Activated naive CD4-positive, alpha-beta T cell treated with anti-CD3 and anti-CD28 coated beads, Interleukin-2, amount 10 ng/mL, durations not matched to agents 7 days and 5 days (primary cell): ENCODE measurements at regions not wholly inside any gene's neighbourhood (a gene's known extent, or its start where the extent isn't known, plus 50 kb on each side); places are given as distances from the start of the nearest gene placed in this dataset.
"Not testable (repeated sequence)": the region's sequence is repeated elsewhere in the genome, so short reads cannot be mapped to it uniquely, and the experiment has no call there.

Source experiments
- CTCF ChIA-PET: fragments of 350-600 bp; sonication (Branson Sonifier 250); formaldehyde crosslinking; loops from one replicate; lab custom pipeline; 2021; ENCODE audit warnings: antibody characterized with exemption; lab: Charles Lee
- DNase-seq: peaks from one replicate; pipeline ENCODE4 v3.0.0-alpha.2; 2020
- H3K27ac Mint-ChIP-seq: one replicate; pipeline ENCODE4 v1.8.0; 2021; ENCODE audit warnings: mild to moderate bottlenecking, moderate library complexity, mixed read lengths
- H3K27me3 Mint-ChIP-seq: one replicate; pipeline ENCODE4 v1.8.0; 2021; ENCODE audit warnings: mild to moderate bottlenecking, mixed read lengths
- H3K36me3 Mint-ChIP-seq: one replicate; pipeline ENCODE4 v1.8.0; 2021; ENCODE audit warnings: mixed read lengths
- H3K4me1 Mint-ChIP-seq: one replicate; pipeline ENCODE4 v1.8.0; 2021; ENCODE audit warnings: mixed read lengths
- H3K4me3 Mint-ChIP-seq: one replicate; pipeline ENCODE4 v1.8.0; 2021; ENCODE audit warnings: mild to moderate bottlenecking, moderate library complexity, mixed read lengths
- H3K9me3 Mint-ChIP-seq: one replicate; pipeline ENCODE4 v1.8.0; 2021; ENCODE audit warnings: mixed read lengths

- Mint-ChIP-seq H3K9me3 (peaks cover 5% of the 10 kb centered on the region), H3K27me3 (peaks cover 5% of the 10 kb centered on the region), H3K27ac (no peak overlapping the region), H3K4me3 (no peak overlapping the region), H3K36me3 (no peaks in the 10 kb centered on the region), H3K4me1 (peaks cover 5% of the 10 kb centered on the region)
- CTCF ChIA-PET: no interaction called here
- no peak for DNase-seq
These were observed 186.5 kb downstream of the HIPK3 start for GRCh38 chr11:33443684-33444083.

DNA sequence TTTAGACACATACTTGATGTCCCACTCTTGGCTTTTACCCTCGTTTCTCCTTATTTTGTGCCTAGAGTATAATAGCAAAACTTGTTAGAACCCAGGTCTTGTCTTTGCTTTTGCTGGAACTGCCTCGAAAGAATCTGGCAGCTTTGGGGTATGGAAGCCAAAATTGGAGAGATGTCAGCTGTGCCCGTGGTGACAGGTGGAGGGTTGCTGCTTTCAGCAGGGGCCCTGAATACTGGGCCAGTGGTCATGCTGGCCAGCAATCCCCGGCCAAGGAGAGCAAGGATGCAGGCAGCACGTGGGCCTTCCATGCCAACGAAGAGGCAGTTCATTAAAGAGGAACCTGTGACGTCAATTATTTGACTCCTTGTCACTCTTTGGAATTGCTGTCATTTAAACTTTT is 181.1 kb downstream of the HIPK3 start:
- CTCF ChIA-PET: no interaction called here
- no peak overlapping the region for H3K4me3 Mint-ChIP-seq
- peaks cover 3% of the 10 kb centered on the region for H3K27me3 Mint-ChIP-seq
- H3K36me3 Mint-ChIP-seq: no peaks in the 10 kb centered on the region
- H3K9me3 Mint-ChIP-seq: peaks cover 5% of the 10 kb centered on the region
- H3K27ac Mint-ChIP-seq: no peak overlapping the region
- DNase-seq: no peak
- H3K4me1 Mint-ChIP-seq: no peaks in the 10 kb centered on the region

- Mint-ChIP-seq H3K4me3 (no peak overlapping the region), H3K4me1 (no peaks in the 10 kb centered on the region), H3K36me3 (no peaks in the 10 kb centered on the region), H3K9me3 (peaks cover 5% of the 10 kb centered on the region), H3K27me3 (peaks cover 3% of the 10 kb centered on the region), H3K27ac (no peak overlapping the region)
- no peak for DNase-seq
- CTCF ChIA-PET: no interaction called here
These were observed 180.3 kb downstream of the HIPK3 start for GRCh38 chr11:33437529-33437928.

GRCh38 chr11:33435216-33435615 is 178.0 kb downstream of the HIPK3 start:
- Mint-ChIP-seq H3K27ac (no peak overlapping the region), H3K27me3 (peaks cover 3% of the 10 kb centered on the region), H3K4me1 (no peaks in the 10 kb centered on the region), H3K9me3 (peaks cover 5% of the 10 kb centered on the region), H3K36me3 (no peaks in the 10 kb centered on the region), H3K4me3 (no peak overlapping the region)
- CTCF ChIA-PET: no interaction called here
- no peak for DNase-seq

GRCh38 chr11:33434294-33434693 is 177.1 kb downstream of the HIPK3 start:
- CTCF ChIA-PET: no interaction called here
- Mint-ChIP-seq H3K36me3 (no peaks in the 10 kb centered on the region), H3K4me1 (no peaks in the 10 kb centered on the region), H3K27ac (no peak overlapping the region), H3K9me3 (peaks cover 9% of the 10 kb centered on the region), H3K27me3 (peaks cover 7% of the 10 kb centered on the region), H3K4me3 (no peak overlapping the region)
- no peak for DNase-seq

GRCh38 chr11:33428435-33428834 is 171.3 kb downstream of the HIPK3 start:
- DNase-seq, H3K9me3 Mint-ChIP-seq, H3K4me1 Mint-ChIP-seq, H3K27me3 Mint-ChIP-seq, H3K36me3 Mint-ChIP-seq, CTCF ChIA-PET, H3K4me3 Mint-ChIP-seq, H3K27ac Mint-ChIP-seq: not testable (repeated sequence)

DNA sequence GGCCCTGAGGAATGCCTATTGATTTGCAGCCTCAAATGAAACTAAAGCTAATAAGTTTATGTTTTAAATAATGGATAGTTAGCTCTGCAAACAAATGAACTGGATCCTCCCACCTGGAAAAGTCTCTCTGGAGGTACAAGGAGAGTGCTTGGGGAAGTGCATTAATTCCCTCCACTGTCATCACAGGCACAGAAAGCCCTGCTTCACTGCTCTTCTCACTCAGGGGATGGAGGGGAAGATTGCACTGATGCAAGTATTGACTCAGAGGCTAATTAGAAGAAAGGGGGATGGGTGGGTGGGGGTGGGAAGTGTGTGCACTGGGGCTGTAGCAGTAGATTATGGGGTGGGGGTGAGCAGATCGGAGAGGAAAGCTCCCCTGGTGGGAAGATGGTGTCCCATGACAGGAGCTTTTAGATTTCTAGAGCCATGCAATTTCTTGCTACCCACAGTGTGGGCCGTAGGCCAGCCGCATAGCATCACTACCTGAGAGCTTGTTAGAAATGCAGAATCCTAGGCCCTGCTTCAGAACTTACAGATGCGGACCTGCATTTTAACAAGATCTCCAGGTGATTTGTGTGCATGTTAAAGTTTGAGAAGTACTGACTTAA is 163.9 kb downstream of the HIPK3 start:
- Mint-ChIP-seq H3K27me3 (peaks cover 11% of the 10 kb centered on the region), H3K27ac (no peak overlapping the region), H3K4me1 (no peaks in the 10 kb centered on the region), H3K36me3 (no peaks in the 10 kb centered on the region), H3K9me3 (no peaks in the 10 kb centered on the region), H3K4me3 (no peak overlapping the region)
- DNase-seq: no peak
- CTCF ChIA-PET: interaction anchor here (0.6 kb wide), 1 partner anchor 260 kb away, joined by 3 read pairs; no protein-coding TSS in a partner anchor

GRCh38 chr11:33419924-33420323 is 162.7 kb downstream of the HIPK3 start:
- no peak for DNase-seq
- Mint-ChIP-seq H3K4me1 (no peaks in the 10 kb centered on the region), H3K27me3 (peaks cover 11% of the 10 kb centered on the region), H3K36me3 (no peaks in the 10 kb centered on the region), H3K9me3 (no peaks in the 10 kb centered on the region), H3K27ac (no peak overlapping the region), H3K4me3 (no peak overlapping the region)
- CTCF ChIA-PET: no interaction called here

- H3K4me3 Mint-ChIP-seq: no peak overlapping the region
- no peak overlapping the region for H3K27ac Mint-ChIP-seq
- DNase-seq: no peak
- H3K36me3 Mint-ChIP-seq: no peaks in the 10 kb centered on the region
- H3K9me3 Mint-ChIP-seq: no peaks in the 10 kb centered on the region
- no peaks in the 10 kb centered on the region for H3K4me1 Mint-ChIP-seq
- H3K27me3 Mint-ChIP-seq: peaks cover 8% of the 10 kb centered on the region
- CTCF ChIA-PET: no interaction called here
These were observed 159.9 kb downstream of the HIPK3 start for GRCh38 chr11:33417121-33417520.

GRCh38 chr11:33413301-33413700 is 156.1 kb downstream of the HIPK3 start:
- no peak overlapping the region for H3K4me3 Mint-ChIP-seq
- CTCF ChIA-PET: no interaction called here
- H3K9me3 Mint-ChIP-seq: no peaks in the 10 kb centered on the region
- H3K4me1 Mint-ChIP-seq: no peaks in the 10 kb centered on the region
- peaks cover 20% of the 10 kb centered on the region for H3K27me3 Mint-ChIP-seq
- no peaks in the 10 kb centered on the region for H3K36me3 Mint-ChIP-seq
- no peak for DNase-seq
- no peak overlapping the region for H3K27ac Mint-ChIP-seq

DNA sequence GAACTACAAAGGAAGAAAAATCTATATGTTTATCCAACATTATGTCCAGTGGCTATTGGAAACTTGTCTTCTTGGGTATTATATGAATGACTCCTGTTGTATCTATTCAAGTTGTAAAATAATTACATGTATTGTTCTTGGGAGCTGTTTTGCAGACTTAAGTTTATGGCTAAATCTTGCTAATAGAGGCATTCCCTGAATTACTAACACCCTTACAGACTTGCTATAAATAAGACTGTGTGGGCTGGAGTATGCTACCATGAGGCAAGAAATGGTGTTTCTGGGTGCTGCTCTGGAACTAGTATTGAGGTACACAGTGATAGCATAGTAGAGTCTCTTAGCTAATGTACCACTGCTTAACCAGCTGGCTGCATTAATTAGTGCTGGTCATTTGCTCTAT is 155.1 kb downstream of the HIPK3 start:
- no peak overlapping the region for H3K27ac Mint-ChIP-seq
- peaks cover 17% of the 10 kb centered on the region for H3K27me3 Mint-ChIP-seq
- no peaks in the 10 kb centered on the region for H3K36me3 Mint-ChIP-seq
- no peak for DNase-seq
- CTCF ChIA-PET: no interaction called here
- H3K4me3 Mint-ChIP-seq: no peak overlapping the region
- H3K9me3 Mint-ChIP-seq: no peaks in the 10 kb centered on the region
- no peaks in the 10 kb centered on the region for H3K4me1 Mint-ChIP-seq

GRCh38 chr11:33411751-33412150 is 154.6 kb downstream of the HIPK3 start:
- Mint-ChIP-seq H3K9me3 (no peaks in the 10 kb centered on the region), H3K27me3 (peaks cover 17% of the 10 kb centered on the region), H3K36me3 (no peaks in the 10 kb centered on the region), H3K4me1 (no peaks in the 10 kb centered on the region), H3K27ac (no peak overlapping the region), H3K4me3 (no peak overlapping the region)
- no peak for DNase-seq
- CTCF ChIA-PET: no interaction called here

DNA sequence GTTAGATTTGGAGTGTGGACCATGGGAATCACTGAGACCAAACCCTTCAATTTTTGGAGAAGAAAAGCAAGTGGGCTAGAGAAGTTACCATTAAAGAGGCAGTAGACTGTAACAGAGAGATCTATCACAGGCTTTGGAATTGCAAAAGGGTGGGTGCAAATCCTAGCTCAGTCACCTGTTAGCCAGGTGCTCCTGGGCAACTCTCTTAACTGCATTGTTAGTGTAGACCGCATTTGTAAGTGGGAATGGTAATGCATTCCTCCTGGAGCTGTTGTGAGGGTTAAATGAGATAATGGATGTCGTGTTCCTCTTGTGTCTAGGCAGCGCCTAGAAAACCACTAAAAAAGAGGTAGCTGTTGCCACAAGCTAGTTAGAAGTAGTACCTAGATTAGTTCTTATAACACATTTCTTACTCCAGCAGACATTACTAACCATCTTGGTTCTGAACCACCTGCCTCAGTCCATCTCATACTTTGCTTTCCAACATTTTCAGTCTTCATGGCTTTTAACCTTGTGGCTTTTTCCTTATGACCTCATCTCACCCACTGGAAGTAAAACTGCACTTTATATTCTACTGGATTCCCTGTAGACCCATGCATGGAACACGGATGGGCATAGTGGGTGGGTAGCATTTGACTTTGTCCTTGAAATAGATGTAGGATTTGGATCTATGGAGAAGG is 153.0 kb downstream of the HIPK3 start:
- H3K27me3 Mint-ChIP-seq: peaks cover 17% of the 10 kb centered on the region
- DNase-seq: no peak
- no peaks in the 10 kb centered on the region for H3K36me3 Mint-ChIP-seq
- H3K27ac Mint-ChIP-seq: no peak overlapping the region
- no peaks in the 10 kb centered on the region for H3K9me3 Mint-ChIP-seq
- no peaks in the 10 kb centered on the region for H3K4me1 Mint-ChIP-seq
- no peak overlapping the region for H3K4me3 Mint-ChIP-seq
- CTCF ChIA-PET: no interaction called here
